HUDEP-2 (cell line): ENCODE measurements at regions not wholly inside any gene's neighbourhood (a gene's known extent, or its start where the extent isn't known, plus 50 kb on each side); places are given as distances from the start of the nearest gene placed in this dataset.
"Not testable (repeated sequence)": the region's sequence is repeated elsewhere in the genome, so short reads cannot be mapped to it uniquely, and the experiment has no call there.

Experiments used
- DNase-seq, 76 experiments: peaks; one replicate each; lab custom pipeline; 2025; ENCODE audit not compliant: unreplicated experiment in 76 of 76; lab: John Stamatoyannopoulos, UW

DNA sequence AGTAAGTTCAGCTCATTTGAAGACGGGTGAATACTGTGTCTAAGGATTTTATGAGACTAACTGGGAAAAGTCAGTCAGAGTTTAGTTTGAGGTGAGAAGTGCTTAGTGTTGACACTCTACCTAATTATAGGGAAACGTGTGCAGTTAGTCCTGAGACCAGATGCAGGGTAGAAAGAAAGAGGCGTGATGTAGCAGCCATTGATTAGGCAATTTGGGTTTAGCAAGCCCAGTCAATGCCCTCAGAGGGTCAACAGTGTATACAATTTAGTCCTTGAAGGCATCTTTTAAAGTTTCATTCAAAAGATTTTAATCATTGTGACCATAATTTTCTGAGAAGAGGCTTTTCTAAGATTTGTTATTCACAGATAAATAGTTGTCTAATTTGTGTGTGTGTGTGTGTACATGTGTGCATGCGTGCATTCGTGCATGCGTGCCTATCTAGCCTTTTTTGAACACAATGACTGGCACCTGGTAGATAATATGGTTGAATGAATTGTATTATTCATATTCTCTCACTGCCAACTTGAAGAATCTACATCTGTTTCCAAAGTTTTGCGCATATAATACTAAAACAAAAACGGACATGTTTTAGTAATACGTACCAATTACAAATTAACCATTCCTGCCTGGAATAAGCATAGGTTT lies 332.9 kb downstream of the SRGAP2C start:
- no peak for DNase-seq

- DNase-seq = no peak
Observed at GRCh38 chr1:121518726-121519041, 333.9 kb downstream of the SRGAP2C start.

GRCh38 chr1:121519042-121519755 lies 334.4 kb downstream of the SRGAP2C start:
- no peak for DNase-seq

GRCh38 chr1:121519756-121520286 lies 335.0 kb downstream of the SRGAP2C start:
- not testable (repeated sequence) for DNase-seq

GRCh38 chr1:121522061-121522759 lies 337.4 kb downstream of the SRGAP2C start:
- no peak for DNase-seq

- DNase-seq = not testable (repeated sequence)
Observed at GRCh38 chr1:121523112-121523511, 338.3 kb downstream of the SRGAP2C start.

DNA sequence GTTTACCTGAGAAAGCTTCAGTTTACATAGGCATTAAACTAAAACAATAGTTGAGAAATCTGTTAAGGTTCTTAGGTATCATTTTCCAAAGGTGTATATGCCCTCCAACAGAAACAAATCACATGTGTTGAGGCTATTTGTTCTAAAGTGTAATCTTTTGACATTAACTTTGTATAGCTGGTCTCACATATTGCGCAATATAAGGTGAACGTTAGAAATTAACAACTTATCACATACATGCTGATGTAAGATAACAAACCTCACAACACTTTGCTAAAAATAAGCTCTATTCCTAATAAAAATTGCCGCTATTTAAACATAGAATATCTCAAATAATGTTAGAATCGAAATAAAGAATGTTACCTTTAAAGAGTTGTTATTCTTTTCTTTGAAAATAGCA lies 340.6 kb downstream of the SRGAP2C start:
- no peak for DNase-seq

- DNase-seq = not testable (repeated sequence)
Observed at GRCh38 chr1:121528958-121529357, 344.2 kb downstream of the SRGAP2C start.

DNA sequence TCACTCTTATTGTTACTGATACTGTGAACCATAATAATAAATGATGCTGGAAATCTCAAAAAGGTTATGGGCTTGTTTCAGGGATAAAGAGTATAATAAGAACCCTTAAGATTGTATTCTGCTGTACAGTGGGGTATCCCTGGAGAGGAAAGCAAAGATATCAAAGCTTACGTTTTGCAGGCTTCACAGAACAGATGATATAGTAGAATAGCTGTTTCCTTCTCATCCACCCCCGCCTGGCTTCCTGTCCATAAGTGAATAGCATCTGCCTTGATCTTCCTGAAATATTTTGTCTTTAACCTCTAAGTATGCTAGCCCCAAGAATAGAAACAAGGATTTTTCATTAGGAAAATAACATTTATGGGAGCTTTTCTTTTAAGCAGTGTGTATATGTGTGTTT lies 345.3 kb downstream of the SRGAP2C start:
- not testable (repeated sequence) for DNase-seq

DNA sequence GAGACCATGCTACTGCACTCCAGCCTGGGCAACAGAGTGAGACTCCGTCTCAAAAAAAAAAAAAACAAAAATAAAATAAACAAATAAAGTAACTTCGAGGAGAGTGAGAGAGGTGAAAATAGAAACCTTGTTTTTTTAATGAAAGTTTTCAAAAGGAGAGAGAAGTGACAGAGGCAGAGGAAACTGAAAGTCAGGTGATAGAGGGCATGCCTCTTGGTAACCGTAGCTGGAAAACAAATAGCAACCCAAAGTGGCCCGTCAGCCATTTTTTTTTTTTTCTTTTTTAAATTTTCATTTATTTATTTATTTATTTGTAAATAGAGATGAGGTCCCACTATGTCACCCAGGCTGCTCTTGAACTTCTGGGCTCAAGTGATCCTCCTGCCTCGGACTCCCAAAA lies 347.0 kb downstream of the SRGAP2C start:
- DNase-seq = not testable (repeated sequence)

DNA sequence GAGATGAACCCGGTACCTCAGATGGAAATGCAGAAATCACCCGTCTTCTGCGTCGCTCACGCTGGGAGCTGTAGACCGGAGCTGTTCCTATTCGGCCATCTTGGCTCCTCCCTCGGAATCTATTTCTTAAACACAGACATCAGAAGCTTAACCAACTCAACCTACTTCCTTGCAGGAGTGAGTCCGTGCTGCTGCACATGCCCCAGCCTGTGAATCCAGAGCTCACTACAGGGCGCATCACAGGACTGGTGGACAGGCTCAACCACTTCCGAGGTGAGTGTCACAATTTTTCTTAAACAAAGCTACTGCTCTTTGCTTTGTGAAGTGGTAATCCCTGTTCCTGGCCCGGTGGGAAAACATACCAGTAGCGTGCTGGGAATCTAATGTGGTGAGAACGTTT lies 353.4 kb downstream of the SRGAP2C start:
- not testable (repeated sequence) for DNase-seq

DNA sequence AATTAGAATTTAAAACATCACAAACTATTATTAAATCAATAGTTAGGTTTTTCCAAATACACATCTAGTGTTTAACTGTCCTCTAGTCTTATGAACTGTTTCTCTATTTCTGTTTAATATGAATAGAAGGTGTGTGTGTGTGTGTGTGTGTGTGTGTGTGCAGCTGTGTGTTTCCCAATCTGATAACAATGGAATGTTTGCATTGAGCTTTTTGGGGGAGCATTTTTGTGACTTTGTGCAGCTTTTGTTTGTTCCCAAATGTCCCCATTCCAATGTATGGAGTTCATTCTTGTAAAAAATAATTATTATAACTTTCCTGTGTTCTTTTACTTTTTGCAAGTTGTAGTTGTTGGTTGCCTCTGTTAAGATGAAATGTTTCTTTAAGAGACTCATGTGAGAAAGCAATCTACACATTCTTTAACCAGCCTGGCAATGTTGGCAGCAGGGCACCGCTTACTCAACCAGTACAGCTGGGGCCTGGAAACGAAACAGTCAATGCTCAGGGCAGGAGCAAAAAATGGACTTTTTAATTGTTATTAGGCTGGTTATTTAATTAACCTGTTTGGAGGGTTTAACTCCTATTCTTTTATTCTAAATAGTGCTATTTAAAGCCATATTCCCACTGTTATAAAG lies 354.3 kb downstream of the SRGAP2C start:
- DNase-seq = no peak

- not testable (repeated sequence) for DNase-seq
Observed at GRCh38 chr1:121543988-121544387, 359.2 kb downstream of the SRGAP2C start.

DNA sequence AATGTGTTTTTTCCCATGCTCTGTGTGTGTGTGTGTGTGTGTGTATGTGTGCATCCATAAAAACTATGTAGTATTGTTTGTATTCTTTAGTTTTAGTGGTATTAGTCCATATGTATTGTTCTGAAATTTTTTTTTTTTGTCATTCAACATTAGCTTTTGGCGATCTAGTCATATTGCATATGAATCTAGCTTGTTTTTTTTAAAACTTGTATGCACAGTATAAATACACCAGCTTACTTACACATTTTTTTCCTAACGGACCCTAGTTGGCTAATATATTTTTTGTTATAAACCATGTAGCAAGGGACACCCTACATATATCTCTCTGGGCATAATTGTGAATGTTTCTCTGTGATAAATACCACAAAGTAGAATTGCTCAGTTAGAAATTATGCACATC lies 359.7 kb downstream of the SRGAP2C start:
- DNase-seq = no peak

GRCh38 chr1:121545899-121546298 lies 361.1 kb downstream of the SRGAP2C start:
- not testable (repeated sequence) for DNase-seq

- DNase-seq = no peak
Observed at GRCh38 chr1:121546830-121547591, 362.2 kb downstream of the SRGAP2C start.

DNA sequence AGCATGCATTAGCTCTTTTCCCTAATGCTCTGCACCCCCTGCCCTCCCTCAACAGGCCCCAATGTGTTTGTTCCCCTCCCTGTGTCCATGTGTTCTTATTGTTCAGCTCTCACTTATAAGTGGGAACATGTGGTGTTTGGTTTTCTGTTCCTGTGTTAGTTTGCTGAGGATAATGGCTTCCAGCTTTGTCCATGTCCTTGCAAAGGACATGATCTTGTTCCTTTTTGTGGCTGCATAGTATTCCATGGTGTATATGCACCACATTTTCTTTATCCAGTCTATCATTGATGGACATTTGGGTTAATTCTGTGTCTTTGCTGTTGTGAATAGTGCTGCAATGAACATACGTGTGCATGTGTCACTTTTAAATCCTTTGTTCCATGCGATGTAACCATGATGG lies 363.0 kb downstream of the SRGAP2C start:
- not testable (repeated sequence) for DNase-seq

DNA sequence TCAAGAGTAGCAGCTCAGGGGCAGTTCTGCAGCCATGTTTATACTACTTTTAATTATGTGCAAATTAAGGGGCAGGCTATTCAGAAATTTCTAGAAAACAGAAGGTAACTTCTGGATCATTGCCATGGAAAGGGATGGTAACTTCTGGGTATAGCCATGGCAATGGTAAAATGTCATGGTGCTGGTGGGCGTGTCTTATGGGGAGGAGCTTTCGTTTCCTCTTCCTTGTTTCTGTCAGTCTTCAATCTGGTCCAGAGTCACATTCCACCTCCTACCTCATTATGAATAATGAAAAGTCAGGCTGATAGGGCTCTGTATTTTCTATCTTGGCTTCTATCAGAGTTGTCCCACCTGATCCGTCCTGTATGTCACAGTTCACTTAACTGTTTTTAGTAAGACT lies 366.0 kb downstream of the SRGAP2C start:
- not testable (repeated sequence) for DNase-seq

- not testable (repeated sequence) for DNase-seq
Observed at GRCh38 chr1:121551491-121551890, 366.7 kb downstream of the SRGAP2C start.

- not testable (repeated sequence) for DNase-seq
Observed at GRCh38 chr1:121556560-121556959, 371.8 kb downstream of the SRGAP2C start.
